ENCODE measurements at regions not wholly inside any gene's neighbourhood (a gene's known extent, or its start where the extent isn't known, plus 50 kb on each side); places are given as distances from the start of the nearest gene placed in this dataset.

GRCh38 chr3:194833114-194833910 lies 147.6 kb downstream of the FAM43A start:
- DNase-seq (ENCODE audit: low read depth in 3 of 3) = no peak

DNA sequence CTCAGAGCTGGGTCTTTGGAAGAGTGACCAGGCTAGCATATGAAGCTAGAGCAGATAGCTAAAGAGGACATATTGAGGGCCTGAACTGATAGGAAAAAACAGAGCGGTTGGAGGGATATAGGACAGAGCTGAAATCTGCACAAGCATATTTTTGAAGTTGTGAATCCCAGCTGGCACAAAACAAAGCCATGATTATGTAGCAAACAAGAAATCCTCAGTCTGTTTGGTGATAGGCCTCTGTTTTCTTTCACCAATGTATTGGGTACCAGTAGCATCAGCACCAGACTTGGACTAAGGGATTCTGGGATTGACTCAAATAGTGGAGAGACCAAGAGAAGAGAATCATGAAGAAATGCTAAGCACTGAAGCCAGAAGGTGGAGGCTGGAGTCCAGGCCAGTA lies 151.0 kb downstream of the FAM43A start:
- DNase-seq (ENCODE audit: low read depth in 3 of 3) = no peak

GRCh38 chr3:194837457-194838127 lies 151.9 kb downstream of the FAM43A start:
- no peak for DNase-seq (ENCODE audit: low read depth in 3 of 3)

DNA sequence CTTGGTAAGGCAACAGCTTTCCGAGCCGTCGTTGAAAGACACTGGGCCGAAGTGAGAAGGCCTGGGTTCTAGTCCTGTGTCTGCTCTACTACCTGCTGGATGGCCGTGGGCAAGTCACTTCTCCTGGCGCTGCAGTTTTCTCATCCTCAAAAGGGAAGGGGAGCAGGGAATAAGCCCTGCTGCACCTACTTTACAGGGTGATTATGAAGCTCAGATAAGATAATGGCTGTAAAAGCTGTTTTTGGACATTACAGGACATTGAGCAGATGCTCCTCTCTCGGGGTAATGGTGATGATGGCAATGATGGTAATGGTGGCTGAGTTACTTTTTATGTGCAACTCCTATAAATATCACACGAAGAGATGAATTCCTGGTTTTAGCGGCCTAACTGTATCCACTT lies 152.6 kb downstream of the FAM43A start:
- DNase-seq (ENCODE audit: low read depth in 3 of 3) = no peak

DNA sequence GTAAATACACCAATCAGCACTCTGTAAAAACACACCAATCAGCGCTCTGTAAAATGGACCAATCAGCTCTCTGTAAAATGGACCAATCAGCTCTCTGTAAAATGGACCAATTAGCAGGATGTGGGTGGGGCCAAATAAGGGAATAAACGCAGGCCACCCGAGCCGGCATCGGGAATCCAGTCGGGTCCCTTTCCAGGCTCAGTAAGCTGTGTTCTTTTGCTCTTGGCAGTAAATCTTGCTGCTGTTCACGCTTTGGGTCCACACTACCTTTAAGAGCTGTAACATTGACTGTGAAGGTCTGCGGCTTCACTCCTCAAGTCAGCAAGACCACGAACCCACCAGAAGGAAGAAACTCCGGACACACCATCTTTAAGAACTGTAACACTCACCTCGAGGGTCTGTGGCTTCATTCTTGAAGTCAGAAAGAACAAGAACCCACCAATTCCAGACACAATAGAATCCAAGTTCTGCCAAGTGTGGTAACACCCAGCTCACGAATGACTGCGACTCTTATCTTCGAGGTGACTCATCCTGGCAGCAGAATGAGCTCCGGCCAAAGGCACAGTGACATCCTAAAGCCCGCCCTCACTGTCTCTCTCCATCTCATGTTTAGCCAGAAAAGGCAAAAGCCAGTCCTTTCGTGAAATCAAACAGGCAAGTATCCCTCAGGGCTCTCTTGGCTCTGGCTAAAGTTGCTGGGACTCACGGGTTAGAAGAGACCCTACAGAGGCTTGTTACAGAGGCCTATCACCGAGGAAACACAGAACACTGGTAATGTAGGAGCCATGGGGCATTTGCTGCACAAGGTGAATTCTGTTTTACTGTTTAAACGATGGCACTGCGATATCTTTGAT lies 155.2 kb downstream of the FAM43A start:
- no peak for DNase-seq (ENCODE audit: low read depth in 3 of 3)

DNA sequence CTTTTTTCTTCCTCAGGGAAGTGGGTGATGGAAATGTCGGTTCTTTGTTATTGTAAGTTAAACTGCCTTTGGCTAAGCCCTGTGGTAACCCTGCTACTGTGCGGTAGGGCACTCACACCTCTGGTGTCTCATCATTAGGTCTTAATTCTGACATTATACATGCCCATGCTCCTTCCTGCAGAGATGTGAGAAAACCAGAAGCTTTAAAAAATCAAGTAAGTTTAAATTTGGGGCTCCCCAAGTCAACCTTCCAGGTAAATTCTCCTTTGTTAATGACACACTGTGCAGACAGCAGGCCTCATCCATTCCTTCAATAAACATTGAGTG lies 155.8 kb downstream of the FAM43A start:
- DNase-seq (ENCODE audit: low read depth in 3 of 3) = no peak

GRCh38 chr3:194843556-194843955 lies 157.9 kb downstream of the FAM43A start:
- DNase-seq (ENCODE audit: low read depth in 3 of 3) = no peak

DNA sequence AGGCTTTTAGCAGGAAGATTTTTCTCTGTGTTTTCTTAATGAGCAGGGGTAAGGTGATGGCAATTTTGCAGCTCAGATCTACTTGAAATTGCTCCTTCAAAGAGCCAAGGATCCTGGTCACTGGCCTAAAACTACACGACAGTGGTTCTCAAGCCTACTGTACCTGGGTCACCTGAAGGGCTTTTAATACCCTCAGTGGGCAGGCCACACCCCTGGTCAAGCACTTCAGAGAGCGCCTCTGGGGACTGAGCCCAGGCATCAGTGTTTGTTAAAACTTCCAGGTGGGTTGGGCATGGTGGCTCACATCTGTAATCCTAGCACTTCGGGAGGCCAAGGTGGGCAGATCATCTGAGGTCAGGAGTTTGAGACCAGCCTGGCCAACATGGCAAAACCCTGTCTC lies 158.4 kb downstream of the FAM43A start:
- no peak for DNase-seq (ENCODE audit: low read depth in 3 of 3)

DNA sequence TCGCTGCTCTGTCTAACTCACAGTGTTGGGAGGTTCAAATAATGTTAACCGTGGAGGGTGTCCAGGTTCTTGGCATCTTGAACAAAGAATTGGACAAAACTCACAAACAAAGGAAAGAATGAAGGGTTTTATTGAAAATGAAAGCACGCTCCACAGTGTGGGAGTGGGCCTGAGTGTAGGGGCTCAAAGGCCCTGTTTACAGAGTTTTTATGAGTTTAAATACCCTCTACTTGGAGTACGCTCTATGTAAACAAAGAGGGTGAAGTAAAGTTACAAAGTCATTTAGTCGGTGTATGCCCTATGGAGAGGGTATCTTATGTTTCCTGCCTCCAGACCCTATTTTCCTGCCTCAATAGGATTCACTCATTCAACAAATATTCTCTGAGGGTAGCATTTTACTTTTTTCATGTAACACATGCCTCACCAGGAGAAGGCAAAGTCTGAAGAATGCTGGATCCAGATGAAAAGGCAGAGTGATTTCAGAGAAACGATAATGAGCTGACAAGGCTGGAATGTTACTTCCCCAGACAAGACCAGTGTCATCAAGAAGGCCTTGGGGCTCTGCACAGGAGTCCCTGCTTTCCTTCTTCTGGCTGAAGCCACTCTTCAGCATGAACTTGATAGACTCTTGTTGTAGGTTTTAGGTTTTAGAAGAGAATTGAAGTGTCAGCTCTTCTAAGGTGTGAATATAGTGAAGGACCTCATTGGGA lies 163.6 kb downstream of the FAM43A start:
- no peak for DNase-seq (ENCODE audit: low read depth in 3 of 3)

DNA sequence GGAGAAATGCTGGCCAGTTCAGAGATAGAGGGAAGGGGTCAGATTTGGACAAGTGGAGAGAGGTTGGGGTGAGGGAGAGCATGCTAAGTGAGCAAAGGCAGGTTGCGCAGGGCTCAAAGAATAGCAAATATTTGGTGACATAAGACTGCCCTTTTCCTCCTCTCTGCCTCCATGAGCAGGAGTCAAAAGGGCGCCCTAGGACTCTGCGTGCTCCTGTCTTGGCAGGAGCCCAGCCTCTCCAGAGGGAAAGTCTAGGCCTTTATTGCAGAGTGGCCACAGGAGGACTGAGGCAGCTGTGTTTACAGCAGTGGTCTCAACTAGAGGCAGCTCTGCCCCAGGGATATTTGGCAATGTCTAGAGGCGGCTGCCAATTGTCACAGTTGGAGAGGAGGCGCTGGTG lies 165.6 kb downstream of the FAM43A start:
- DNase-seq (ENCODE audit: low read depth in 3 of 3) = no peak

GRCh38 chr3:194851941-194852340 lies 166.3 kb downstream of the FAM43A start:
- DNase-seq (ENCODE audit: low read depth in 3 of 3) = no peak

GRCh38 chr3:194852345-194852744 lies 166.7 kb downstream of the FAM43A start:
- no peak for DNase-seq (ENCODE audit: low read depth in 3 of 3)

DNA sequence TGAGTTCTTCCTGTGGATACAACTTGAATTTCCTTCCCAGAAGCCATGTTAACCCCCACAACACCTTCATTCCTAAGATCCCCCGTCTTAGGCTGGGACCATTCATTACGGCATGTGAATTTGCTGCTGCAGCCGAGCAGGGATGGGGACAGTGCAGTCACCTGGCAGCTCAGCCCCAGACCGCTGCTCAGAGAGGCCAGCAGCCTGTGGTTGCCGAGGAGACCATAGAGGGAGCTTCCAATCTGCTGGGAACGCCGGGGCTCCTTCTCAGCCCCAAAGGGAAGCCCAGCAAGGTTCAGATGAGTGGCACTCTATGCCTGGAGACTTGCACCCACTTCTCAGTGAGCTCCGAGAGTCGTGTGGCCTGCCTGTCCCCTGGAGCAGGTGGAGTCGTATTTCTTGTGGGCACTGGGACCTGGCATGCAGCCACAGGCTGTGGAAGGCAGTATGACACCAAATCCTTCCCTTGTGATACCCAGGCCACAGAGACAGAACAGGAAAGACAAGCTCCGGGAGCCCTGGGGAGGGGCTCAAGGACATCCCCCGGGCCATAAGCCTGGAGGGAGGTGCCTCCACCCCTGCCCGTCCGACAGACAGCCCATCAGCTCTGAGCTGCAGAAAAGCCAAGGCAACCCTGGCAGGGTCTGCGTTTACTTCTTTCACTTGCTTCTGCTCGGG lies 167.3 kb downstream of the FAM43A start:
- DNase-seq (ENCODE audit: low read depth in 3 of 3) = no peak

DNA sequence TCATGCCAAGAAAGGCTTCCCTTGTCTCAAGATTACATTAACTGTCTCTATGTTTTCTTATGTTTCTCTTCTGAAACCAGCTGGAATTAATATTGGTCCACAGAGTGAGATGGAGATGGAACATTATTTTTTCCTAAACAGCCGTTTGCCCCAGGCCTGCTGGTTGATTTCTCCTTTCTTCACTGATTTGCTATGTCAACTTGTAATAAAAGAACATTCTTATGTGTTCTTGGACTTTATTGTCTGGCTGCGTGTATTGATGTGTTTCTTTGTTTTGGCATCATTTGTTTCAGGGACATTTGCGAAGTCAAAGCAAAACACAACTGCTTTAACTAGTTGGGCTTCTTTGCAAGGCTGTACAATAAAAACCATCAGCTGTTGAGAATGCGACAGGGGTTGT lies 168.5 kb downstream of the FAM43A start:
- DNase-seq (ENCODE audit: low read depth in 3 of 3) = no peak

DNA sequence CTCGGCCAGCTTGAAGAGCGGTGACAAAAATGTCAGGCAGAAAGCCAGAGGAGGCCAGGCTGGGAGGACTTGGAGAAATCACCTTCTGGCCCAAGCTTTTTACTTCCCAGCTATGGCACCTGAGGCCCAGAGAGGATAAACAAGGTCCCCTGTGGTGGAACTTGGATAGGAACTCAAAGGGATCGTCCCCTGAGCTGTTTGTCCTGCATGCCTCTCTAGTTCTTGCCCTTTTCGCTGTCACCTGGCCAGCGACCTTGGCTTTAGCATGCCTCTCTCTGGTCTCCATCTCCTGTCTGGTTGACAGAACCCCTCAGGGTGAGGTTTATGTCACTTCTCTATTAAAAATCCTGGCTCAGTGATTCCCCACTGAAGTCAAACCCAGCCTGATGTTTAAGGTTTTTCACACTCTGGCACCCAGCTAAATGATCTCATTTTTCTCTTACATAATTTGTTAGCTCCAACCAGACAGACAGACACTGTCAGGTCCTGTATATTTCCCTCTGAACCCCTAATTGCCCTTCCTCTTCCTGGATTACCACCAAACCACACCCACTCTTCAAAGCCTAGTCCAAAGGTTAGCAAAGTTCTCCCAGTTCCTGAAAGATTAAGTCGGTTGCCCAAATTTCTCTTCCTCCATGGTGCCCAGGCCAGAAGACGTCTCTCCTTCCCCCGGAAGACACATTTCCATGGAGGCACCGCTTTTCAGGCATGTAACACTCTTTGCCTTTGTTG lies 169.1 kb downstream of the FAM43A start:
- DNase-seq (ENCODE audit: low read depth in 3 of 3) = no peak

GRCh38 chr3:194856296-194856695 lies 170.6 kb downstream of the FAM43A start:
- DNase-seq (ENCODE audit: low read depth in 3 of 3) = no peak

DNA sequence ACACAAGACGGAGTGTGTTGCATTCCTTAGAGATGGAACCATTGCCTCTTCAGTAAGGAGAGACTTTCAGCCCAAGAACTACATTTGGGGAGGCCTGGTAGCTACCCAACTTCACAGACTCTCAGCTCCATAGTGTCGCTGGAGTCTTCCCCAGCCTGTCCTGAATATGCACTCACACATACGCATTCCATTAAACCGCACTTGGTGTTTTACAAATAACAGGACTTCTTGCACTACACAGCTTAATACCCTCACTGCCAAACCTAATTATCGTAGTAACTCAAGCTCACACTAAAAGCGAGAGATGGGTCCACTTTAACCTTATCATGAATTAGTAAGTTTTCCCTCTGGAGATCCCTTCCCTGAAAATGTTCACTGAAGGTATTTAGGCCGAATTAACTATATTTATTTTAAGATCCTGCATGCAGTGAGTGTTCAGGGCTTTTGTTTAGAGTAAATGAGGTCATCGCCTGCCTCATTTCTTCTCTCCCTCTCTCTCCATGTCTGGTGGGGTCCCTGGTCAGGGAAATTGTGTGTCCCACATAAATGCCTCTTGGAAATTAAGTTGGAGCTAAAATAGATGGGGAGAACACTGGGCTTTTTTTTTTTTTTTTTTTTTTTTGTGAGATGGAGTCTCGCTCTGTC lies 171.9 kb downstream of the FAM43A start:
- no peak for DNase-seq (ENCODE audit: low read depth in 3 of 3)

GRCh38 chr3:194858382-194858781 lies 172.7 kb downstream of the FAM43A start:
- no peak for DNase-seq (ENCODE audit: low read depth in 3 of 3)

GRCh38 chr3:194860725-194861124 lies 175.0 kb downstream of the FAM43A start:
- DNase-seq (ENCODE audit: low read depth in 3 of 3) = no peak

DNA sequence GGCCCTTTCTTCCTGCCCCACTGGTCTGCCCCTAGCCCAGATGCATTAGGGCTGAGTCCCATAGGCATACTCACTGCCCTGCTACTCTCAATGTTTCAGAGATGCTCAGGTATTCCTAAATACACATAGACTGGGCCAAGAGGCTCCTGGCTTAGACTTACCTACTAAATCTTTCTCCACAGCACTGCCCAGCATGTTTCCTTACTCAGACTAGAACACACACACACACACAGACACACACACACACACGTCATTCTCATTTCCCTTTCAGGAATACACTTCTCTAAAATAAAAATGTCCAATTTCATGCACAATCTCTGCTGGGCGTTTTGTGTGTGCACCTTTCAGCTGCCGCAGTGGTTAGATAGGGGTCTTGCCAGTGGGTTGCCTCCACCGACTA lies 175.7 kb downstream of the FAM43A start:
- DNase-seq (ENCODE audit: low read depth in 3 of 3) = no peak
